ENCODE measurements at regions not wholly inside any gene's neighbourhood (a gene's known extent, or its start where the extent isn't known, plus 50 kb on each side); places are given as distances from the start of the nearest gene placed in this dataset.

- TF ChIP-seq CTCF (IDR thresholded peaks at IDR 0.05) (no peak), POLR2A (IDR thresholded peaks at IDR 0.05) (no peak), EP300 (IDR thresholded peaks at IDR 0.05) (no peak)
Observed at GRCh38 chr2:52558265-52558664, 1209.3 kb upstream of the CHAC2 start.
